Lower lobe of right lung (tissue), 2 donors: ENCODE measurements at regions not wholly inside any gene's neighbourhood (a gene's known extent, or its start where the extent isn't known, plus 50 kb on each side); places are given as distances from the start of the nearest gene placed in this dataset.

ENCODE experiments used
- ATAC-seq, 2 donors: fragments of 200-7000 bp; cut with Tn5 transposase; one replicate each; pipeline ENCODE4 v1.9.1; 2020 to 2022; ENCODE audit warnings: mild to moderate bottlenecking in 2 of 2, moderate library complexity in 2 of 2
- DNase-seq: peaks from one replicate; pipeline ENCODE4 v3.0.0-alpha.2; 2020
- H3K27ac ChIP-seq: fragments of 200-600 bp; one replicate; pipeline ENCODE4 v1.8.0; 2022
- H3K27me3 ChIP-seq: fragments of 200-600 bp; one replicate; pipeline ENCODE4 v1.8.0; 2022; ENCODE audit warnings: low read depth
- H3K36me3 ChIP-seq: fragments of 200-600 bp; one replicate; pipeline ENCODE4 v1.8.0; 2022; ENCODE audit warnings: mild to moderate bottlenecking
- H3K4me1 ChIP-seq: fragments of 200-600 bp; one replicate; pipeline ENCODE4 v1.8.0; 2022
- H3K4me3 ChIP-seq: fragments of 200-600 bp; one replicate; pipeline ENCODE4 v1.8.0; 2022; ENCODE audit warnings: mild to moderate bottlenecking
- H3K9me3 ChIP-seq: fragments of 200-600 bp; one replicate; pipeline ENCODE4 v1.8.0; 2022
- CTCF ChIP-seq: fragments of 200-600 bp; IDR thresholded peaks from one replicate; pipeline ENCODE4 v1.8.0; 2022; ENCODE audit warnings: antibody characterized with exemption, mild to moderate bottlenecking
- intact Hi-C: fragments of 100-400 bp; cut with DNase I; formaldehyde crosslinking; loops from one replicate; pipeline ENCODE4 v1.11.0; 2022
- donor health status: DM: no; HTN: yes; CAD: no; lungs with severe emphysema.

GRCh38 chr2:145925591-145925990 lies 1405.7 kb upstream of the ZEB2 start:
- ATAC-seq = no peak
- no peak for DNase-seq
- H3K27ac ChIP-seq = no peak overlapping the region
- intact Hi-C loops = no loop called here
- no peaks in the 10 kb centered on the region for H3K4me1 ChIP-seq
- no peaks in the 10 kb centered on the region for H3K9me3 ChIP-seq
- H3K36me3 ChIP-seq = no peaks in the 10 kb centered on the region
- TF ChIP-seq CTCF = no peak
- H3K27me3 ChIP-seq = no peaks in the 10 kb centered on the region
- H3K4me3 ChIP-seq = no peak overlapping the region

GRCh38 chr2:145919477-145919876 lies 1399.6 kb upstream of the ZEB2 start:
- Histone ChIP-seq H3K36me3 (no peaks in the 10 kb centered on the region), H3K4me3 (no peak overlapping the region), H3K27me3 (no peaks in the 10 kb centered on the region), H3K9me3 (no peaks in the 10 kb centered on the region), H3K27ac (no peak overlapping the region), H3K4me1 (no peaks in the 10 kb centered on the region)
- intact Hi-C loops = no loop called here
- no peak for TF ChIP-seq CTCF
- DNase-seq (no peak), ATAC-seq (no peak)

- Histone ChIP-seq H3K4me1 (no peaks in the 10 kb centered on the region), H3K4me3 (no peak overlapping the region), H3K27ac (no peak overlapping the region), H3K27me3 (no peaks in the 10 kb centered on the region), H3K9me3 (no peaks in the 10 kb centered on the region), H3K36me3 (no peaks in the 10 kb centered on the region)
- no peak for ATAC-seq
- intact Hi-C loops = no loop called here
- TF ChIP-seq CTCF = no peak
- no peak for DNase-seq
Measured at GRCh38 chr2:145918951-145919350, 1399.0 kb upstream of the ZEB2 start.

- DNase-seq = no peak
- TF ChIP-seq CTCF = no peak
- no peaks in the 10 kb centered on the region for H3K9me3 ChIP-seq
- H3K4me3 ChIP-seq = no peak overlapping the region
- intact Hi-C loops = no loop called here
- ATAC-seq = no peak
- no peaks in the 10 kb centered on the region for H3K27me3 ChIP-seq
- H3K36me3 ChIP-seq = no peaks in the 10 kb centered on the region
- no peaks in the 10 kb centered on the region for H3K4me1 ChIP-seq
- H3K27ac ChIP-seq = no peak overlapping the region
Measured at GRCh38 chr2:145916799-145917198, 1396.9 kb upstream of the ZEB2 start.

- TF ChIP-seq CTCF = no peak
- no peak overlapping the region for H3K27ac ChIP-seq
- ATAC-seq = no peak
- intact Hi-C loops = no loop called here
- H3K4me1 ChIP-seq = no peaks in the 10 kb centered on the region
- H3K27me3 ChIP-seq = no peaks in the 10 kb centered on the region
- no peak overlapping the region for H3K4me3 ChIP-seq
- H3K36me3 ChIP-seq = no peaks in the 10 kb centered on the region
- no peaks in the 10 kb centered on the region for H3K9me3 ChIP-seq
- no peak for DNase-seq
Measured at GRCh38 chr2:145914716-145915115, 1394.8 kb upstream of the ZEB2 start.

GRCh38 chr2:145910416-145910815 lies 1390.5 kb upstream of the ZEB2 start:
- H3K27ac ChIP-seq = no peak overlapping the region
- no peak for ATAC-seq
- TF ChIP-seq CTCF = no peak
- no peaks in the 10 kb centered on the region for H3K27me3 ChIP-seq
- no peaks in the 10 kb centered on the region for H3K36me3 ChIP-seq
- H3K4me3 ChIP-seq = no peak overlapping the region
- H3K9me3 ChIP-seq = no peaks in the 10 kb centered on the region
- no peak for DNase-seq
- no peaks in the 10 kb centered on the region for H3K4me1 ChIP-seq
- intact Hi-C loops = no loop called here
